ENCODE measurements at regions not wholly inside any gene's neighbourhood (a gene's known extent, or its start where the extent isn't known, plus 50 kb on each side); places are given as distances from the start of the nearest gene placed in this dataset.
"Not testable (repeated sequence)": the region's sequence is repeated elsewhere in the genome, so short reads cannot be mapped to it uniquely, and the experiment has no call there.

DNA sequence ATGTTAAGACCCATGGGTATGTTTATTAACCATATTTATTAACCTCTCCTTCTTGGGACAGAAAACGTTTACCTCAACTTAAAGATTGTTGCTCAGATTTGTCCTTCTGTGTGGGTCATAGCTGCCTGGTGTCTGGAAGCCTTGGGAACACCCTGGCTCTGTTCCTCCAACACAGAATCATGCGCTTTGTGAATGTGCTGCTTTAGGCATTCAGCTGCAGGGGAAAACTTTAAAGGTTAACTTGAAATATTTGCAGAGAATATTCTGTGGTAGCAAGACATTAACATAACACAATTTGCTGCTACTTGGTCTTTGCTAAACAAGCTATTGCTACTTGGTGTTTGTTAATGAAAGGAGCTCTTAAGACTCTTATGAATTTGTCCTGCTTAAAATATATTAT is 50.5 kb upstream of the THOC3 start:
- DNase-seq (ENCODE audit: low spot score); in situ Hi-C loops (cut with MboI; ENCODE audit: low sequenced_read_pairs, unreplicated experiment): not testable (repeated sequence)

DNA sequence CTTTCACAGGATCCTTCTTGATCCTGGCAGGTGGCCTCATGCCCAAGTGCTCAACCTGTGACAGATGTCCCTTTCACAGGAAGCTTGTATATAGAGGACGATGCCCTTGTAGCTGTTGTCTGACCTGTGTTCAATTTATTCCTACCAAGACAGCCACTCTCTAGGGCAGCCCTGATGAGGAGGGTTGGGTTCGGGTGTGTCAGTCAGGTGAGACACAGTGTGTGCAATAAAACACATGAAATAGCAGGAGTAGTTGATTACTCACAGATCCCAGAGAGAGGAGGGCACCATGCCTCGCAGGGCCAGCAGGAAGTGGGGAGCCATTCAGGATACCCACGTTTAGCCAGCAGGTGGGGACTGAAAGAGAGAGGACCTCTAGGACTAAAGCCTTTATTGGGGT is 52.7 kb upstream of the THOC3 start:
- in situ Hi-C loops (cut with MboI; ENCODE audit: low sequenced_read_pairs, unreplicated experiment); DNase-seq (ENCODE audit: low spot score): not testable (repeated sequence)

DNA sequence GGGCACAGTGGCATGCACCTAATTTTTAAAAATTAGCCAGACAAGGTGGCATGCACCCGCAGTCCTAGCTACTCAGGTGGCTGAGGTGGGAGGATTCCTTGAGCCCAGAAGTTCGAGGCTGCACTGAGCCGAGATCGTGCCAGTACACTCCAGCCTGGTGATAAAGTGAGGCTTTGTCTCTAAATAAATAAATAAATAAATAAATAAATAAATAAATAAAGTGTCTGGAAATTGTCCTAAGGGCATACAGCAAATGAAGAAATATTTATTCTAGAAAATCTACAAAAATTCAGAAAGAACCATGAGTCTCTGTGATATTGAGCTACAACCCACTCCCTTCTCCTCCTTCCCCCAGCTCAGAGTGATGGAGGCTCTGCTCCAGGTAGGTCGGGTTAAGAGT is 55.4 kb upstream of the THOC3 start:
- DNase-seq (ENCODE audit: low spot score); in situ Hi-C loops (cut with MboI; ENCODE audit: low sequenced_read_pairs, unreplicated experiment): not testable (repeated sequence)

DNA sequence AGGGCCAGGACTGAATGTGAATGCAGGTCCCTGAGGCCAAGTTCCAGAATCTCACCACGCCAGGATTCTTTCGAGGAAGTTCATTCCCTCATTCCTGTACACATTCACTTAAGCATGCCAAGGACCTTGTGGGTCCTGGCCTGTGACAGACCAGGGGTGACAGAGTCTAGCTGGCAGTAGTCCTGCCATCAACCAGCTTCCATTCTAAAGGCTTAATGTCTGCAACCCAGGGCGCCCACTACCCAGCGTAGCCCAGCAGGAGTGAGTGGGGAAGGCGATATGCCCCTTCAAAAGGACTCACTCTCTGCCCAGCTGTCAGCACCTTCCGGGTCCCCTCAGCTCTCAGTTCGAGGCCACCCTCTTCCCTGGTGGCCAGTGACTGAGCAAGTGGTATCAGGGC is 61.3 kb upstream of the THOC3 start:
- DNase-seq (ENCODE audit: low spot score); in situ Hi-C loops (cut with MboI; ENCODE audit: low sequenced_read_pairs, unreplicated experiment): not testable (repeated sequence)

DNA sequence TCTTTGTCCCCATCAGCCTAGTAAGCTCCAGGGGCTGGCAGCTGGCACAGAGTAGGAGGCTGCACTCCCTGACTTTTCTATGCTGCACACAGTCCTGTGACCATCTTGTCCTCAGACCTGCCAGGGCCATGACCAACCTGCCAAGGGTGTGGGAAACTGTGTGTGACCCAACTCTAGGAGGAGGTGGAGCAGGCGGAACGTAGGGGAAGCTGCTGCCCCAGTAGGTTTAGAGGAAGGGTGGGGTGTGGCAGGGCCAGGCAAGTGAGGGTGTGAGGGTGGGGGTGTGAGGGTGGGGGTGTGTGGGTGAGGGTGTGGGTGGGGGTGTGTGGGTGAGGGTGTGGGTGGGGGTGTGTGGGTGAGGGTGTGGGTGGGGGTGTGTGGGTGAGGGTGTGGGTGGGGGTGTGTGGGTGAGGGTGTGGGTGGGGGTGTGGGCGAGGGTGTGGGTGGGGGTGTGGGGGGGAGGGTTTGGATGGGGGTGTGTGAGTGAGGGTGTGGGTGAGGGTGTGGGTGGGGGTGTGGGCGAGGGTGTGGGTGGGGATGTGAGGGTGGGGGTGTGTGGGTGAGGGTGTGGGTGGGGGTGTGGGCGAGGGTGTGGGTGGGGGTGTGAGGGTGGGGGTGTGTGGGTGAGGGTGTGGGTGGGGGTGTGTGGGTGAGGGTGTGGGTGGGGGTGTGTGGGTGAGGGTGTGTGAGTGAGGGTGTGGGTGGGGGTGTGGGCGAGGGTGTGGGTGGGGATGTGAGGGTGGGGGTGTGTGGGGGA is 62.4 kb upstream of the THOC3 start:
- DNase-seq (ENCODE audit: low spot score); in situ Hi-C loops (cut with MboI; ENCODE audit: low sequenced_read_pairs, unreplicated experiment): not testable (repeated sequence)

DNA sequence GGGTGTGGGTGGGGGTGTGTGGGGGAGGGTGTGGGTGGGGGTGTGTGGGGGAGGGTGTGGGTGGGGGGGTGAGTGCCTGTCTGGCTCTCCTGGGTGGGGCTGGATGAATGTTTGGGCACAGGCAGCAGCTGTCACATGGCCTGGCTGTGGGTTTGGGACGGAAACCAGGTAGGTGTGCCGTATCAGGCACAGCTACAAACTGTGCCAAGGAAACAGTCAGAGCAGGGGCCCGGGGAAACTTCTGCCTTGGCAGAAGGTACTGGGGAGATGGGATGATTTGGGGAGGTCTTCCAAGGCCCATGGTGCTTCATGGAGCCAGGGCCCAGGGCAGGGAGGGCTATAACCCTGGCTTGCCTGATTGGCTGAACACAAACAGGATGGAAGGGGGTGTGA is 63.0 kb upstream of the THOC3 start:
- in situ Hi-C loops (cut with MboI; ENCODE audit: low sequenced_read_pairs, unreplicated experiment); DNase-seq (ENCODE audit: low spot score): not testable (repeated sequence)

DNA sequence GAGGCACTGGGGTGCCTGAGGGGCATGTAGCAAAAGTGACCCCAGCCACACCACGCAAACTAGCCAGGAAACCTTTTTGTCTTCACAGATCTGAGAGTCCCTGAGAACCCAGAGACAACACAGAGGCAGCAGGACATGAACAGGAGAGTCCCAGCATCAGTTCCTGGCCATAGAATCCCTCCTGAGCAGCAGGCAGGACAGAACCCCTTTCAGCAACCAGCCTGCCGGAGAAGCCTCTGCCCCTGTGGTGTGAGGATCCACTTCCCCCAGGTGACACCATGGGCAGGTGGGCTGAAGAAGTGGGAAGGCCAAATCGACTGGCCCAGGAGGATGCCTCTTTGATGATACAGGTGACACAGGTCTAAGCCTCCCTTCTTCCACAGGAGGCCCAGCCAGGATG is 65.1 kb upstream of the THOC3 start:
- DNase-seq (ENCODE audit: low spot score); in situ Hi-C loops (cut with MboI; ENCODE audit: low sequenced_read_pairs, unreplicated experiment): not testable (repeated sequence)

DNA sequence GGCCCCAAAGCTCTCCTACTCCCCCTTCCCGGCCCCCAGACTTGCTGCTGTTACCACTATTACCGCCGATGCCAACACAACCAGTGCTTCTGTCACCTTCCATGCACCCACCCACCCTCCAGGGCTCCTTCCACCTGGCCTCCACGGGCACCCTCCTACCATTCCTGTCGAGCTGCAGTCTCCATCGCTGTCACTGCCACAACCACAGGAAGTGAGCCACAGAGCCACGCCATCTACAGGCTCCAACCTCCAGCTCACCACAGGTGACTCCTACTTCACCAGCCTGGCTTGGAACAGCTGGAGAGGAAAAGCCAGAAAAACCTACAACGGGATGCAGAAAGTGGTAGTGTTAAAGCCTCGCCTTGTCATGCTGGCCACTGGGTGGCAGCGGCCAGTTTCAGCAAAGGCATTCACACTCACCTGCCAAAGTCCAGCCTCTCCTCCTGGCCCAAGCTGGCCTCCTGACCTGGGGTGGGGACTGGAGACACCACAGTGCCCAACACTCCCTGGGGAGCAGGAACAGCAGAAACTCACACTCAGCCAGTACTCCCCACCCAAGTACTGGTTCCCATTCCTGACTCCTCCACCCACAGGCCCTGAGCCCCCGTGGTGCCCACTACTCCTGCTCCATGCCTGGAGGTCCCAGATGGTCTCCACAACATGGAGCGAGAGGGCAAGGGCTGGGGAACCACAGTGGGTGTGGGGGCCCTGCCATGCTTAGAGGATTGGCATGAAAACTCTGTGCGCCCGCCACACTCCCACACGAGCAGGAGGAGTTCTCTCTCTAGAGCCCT is 66.5 kb upstream of the THOC3 start:
- DNase-seq (ENCODE audit: low spot score); in situ Hi-C loops (cut with MboI; ENCODE audit: low sequenced_read_pairs, unreplicated experiment): not testable (repeated sequence)

DNA sequence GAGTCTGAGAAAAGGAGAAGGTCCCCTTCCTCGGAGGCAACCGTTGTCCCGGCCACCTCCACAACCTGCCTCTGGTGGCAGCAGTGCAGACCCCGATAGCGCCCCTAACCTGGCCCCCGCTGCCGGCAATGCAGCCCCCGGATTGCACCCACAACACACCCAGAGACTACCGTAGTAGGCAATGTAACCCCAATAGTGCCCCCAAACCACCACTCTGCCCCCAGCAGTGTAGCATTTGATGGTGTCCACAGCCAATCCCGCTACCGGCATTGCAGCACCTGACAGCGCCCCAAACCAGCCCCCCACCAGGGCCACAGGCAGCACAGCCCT is 67.1 kb upstream of the THOC3 start:
- DNase-seq (ENCODE audit: low spot score); in situ Hi-C loops (cut with MboI; ENCODE audit: low sequenced_read_pairs, unreplicated experiment): not testable (repeated sequence)

DNA sequence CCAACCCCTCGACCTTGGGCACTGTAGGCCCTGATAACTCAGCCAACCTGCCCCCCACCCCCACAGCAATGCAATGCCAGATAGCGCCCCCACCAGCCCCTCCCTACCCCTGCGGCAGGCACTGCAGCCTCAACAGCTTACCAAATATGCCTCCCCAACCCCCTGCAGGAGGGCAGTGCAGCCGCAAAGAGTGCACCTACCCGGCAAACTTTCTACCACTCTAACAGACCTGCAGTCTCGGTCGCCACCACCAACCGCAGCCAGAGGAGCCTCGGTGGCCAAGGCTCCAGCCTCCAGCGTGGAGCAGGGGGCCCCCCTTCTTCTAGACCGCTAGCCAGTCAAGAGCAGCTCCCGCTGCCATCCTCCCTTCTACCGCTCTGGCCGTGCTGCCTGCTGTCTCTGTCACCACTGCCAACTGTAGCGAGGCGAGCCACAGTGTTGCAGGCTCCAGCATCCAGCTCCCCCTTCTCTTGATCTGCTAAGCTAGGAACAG is 67.7 kb upstream of the THOC3 start:
- in situ Hi-C loops (cut with MboI; ENCODE audit: low sequenced_read_pairs, unreplicated experiment), result not testable (repeated sequence)
- DNase-seq (ENCODE audit: low spot score), result peak; percentile 7

DNA sequence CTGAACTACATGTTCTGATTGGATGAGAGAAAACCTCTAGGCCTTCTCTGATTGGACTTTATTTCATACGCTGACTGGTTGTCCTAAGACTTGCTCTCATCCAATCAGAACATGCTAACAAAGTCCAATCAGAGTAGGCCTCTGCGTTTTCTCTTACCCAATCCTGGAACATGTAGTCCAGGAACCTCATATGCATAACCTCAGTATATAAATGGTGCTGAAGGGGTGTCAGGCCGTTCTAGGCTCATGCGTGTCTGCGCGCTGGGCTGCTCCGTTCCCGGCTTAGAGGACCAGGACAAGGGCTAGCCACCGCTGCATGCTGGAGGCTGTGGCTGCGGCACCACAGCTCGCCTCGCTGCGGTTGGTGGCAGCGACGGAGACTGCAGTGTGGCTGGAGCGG is 68.3 kb upstream of the THOC3 start:
- DNase-seq (ENCODE audit: low spot score); in situ Hi-C loops (cut with MboI; ENCODE audit: low sequenced_read_pairs, unreplicated experiment): not testable (repeated sequence)

DNA sequence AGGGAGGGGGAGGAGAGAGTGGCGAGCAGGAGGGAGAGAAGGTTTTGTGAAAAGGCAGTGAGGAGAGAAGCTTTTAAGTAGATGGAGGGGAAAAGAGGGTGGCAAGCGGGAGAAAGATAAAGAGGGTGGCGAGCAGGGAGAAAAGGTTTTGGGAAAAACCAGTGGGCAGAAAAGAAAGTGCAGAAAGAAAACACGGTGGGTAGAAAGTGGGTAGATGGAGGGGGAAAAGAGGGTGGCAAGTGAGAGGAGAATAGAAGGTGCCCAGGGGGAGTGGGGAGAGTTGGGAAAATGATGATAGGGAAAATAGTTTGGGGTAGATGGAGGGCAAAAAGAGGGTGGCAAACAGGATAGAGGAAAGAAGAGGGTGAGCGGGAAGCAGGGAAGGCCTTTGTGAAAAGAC is 69.1 kb upstream of the THOC3 start:
- DNase-seq (ENCODE audit: low spot score); in situ Hi-C loops (cut with MboI; ENCODE audit: low sequenced_read_pairs, unreplicated experiment): not testable (repeated sequence)

DNA sequence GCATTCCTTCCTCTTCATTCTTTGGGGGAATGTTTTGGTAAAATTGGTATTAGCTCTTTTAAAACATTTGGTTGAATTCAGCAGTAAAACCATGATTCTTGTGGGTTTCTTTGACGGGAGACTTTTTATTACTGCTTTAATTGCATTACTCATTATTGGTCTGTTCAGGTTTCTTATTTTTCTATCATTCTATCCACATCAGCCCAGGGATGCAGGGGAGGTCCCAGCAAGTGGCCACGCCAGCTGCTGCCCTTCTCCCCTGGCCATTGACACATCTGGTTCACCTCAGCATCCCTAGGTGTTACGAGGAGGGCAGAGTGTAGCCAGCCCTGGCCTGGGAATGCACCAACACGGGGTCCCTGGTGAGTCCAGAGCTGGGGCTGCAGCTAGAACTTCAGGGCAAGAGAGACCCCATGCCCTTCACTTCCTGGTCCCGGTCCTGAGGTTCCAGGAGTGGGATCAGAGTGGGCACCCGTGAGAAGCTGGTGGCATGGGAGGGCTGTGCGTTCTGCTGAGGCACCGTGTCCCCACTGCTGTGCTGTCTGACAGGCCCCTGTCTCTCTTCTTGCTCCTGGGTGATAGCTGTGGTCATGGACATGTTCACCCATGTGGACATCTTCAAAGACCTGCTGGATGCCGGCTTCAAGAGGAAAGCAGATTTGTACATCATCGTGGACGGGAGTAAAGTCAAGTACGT is 72.1 kb upstream of the THOC3 start:
- in situ Hi-C loops (cut with MboI; ENCODE audit: low sequenced_read_pairs, unreplicated experiment); DNase-seq (ENCODE audit: low spot score): not testable (repeated sequence)

DNA sequence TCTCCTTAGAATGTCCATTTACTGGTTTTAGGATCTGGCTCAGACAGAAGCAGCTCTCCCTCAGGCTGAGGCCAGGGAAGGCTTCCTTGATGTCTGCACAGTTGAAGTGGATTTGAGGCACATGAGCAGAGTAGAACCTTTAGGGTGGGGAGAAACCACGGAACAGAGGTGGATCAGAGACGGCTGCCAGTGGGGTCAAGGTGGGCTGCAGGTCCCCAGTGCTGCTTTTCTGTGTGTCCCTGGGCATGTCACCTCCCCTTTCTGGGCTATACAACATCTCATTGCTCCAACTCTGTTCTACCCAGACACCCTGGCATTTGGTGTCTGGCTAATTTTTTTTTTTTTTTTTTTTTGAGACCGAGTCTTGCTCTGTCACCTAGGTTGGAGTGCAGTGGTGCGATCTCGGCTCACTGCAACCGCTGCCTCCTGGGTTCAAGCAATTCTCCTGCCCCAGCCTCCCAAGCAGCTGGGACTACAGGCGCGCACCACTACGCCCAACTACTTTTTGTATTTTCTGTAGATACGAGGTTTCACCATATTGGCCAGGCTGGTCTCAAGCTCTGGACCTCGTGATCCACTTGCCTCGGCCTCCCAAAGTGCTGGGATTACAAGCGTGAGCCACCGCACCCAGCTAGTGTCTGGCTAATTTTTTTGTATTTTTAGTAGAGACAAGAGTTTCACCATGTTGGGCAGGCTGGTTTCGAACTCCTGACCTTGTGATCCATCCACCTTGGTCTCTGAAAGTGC is 73.3 kb upstream of the THOC3 start:
- DNase-seq (ENCODE audit: low spot score); in situ Hi-C loops (cut with MboI; ENCODE audit: low sequenced_read_pairs, unreplicated experiment): not testable (repeated sequence)

DNA sequence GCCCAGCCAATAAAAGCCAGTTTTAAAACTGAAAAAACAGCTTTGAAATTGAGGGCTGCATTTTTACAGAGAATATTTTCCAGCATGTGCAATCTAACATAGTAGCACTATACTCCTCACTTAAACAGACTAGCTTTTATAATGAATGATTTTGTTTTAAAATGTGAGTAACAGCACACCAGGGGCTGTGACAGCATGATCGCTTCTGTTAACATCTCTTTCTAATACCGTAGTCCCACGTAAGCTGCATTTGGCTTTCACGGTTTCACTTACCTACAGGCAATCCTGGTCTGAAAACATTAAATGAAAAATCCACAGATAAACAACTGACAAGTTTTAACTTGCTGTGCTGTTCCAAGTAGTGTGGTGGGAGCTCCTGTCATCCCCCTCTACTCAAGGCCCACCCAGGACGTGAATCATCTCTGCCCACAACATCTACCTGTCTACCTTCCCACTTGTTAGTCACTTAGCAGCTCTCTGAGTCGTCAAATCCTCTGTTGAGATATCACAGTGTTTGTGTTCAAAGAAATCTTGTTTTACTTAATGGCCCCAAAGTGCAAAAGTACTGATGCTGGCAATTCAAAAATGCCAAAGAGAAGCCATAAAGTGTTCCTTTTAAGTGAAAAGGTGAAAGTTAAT is 74.0 kb upstream of the THOC3 start:
- DNase-seq (ENCODE audit: low spot score); in situ Hi-C loops (cut with MboI; ENCODE audit: low sequenced_read_pairs, unreplicated experiment): not testable (repeated sequence)

DNA sequence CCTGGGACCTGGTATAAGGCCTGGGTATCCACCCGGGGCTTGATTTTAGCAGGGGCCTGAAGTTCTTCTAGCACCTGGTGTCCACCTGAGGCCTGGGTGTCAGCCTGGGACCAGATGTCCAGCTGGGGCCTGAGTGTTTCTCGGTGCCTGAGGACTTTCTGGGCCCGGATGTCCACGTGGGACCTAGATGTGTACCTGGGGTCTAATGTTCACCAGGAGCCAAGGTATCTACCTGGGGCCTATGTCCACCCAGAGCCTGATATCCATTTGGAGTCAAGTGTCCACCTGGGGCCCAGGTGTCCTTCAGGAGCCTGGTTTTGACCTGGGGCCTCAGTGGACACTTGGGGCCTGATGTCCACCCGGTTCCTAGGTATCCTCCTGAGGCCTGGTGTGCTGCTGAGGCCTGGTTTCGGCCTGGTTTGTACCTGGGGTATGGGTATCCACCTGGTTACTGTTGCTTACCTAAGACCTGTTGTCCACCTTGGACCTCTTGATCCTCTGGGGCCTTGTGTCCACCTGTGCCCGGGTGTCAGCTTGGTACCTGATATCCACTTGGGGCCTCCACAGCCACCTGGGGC is 75.2 kb upstream of the THOC3 start:
- in situ Hi-C loops (cut with MboI; ENCODE audit: low sequenced_read_pairs, unreplicated experiment); DNase-seq (ENCODE audit: low spot score): not testable (repeated sequence)

DNA sequence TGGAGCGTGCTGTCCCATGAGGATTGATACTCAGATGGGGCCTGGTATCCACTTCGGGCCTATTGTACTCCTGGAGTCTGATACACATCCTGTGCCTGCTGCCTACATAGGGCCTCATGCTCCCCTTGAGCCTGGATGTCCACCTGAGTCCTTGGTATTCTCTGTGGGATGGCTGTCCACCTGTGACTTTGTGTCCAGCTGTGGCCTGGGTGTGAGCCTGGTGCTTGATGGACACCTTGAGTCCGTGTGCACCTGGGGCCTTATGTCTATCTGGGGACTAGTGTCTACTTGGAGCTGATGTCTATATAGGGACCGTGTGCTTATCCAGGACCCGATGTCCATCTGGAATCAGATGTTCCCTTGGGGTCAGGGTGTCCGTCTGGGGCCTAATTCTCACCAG is 75.9 kb upstream of the THOC3 start:
- in situ Hi-C loops (cut with MboI; ENCODE audit: low sequenced_read_pairs, unreplicated experiment); DNase-seq (ENCODE audit: low spot score): not testable (repeated sequence)

DNA sequence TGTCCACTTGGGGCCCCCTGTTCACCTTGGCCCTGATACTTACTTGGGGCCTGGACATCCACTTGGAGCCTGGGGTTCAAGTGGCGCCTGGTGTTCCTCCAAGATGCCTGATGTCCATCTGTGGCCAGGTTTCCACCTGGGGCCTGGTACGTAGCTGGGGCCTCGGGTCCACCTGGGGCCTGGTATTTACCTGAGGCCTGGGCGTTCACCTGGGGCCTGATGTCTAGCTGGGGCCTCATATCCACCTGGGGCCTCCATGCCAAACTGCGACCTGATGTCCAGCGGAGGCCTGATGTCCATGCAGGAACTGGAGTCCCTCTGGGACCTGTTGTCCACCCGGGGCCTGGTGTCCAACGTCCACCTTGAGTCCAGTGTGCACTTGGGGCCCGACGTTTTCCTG is 76.3 kb upstream of the THOC3 start:
- DNase-seq (ENCODE audit: low spot score); in situ Hi-C loops (cut with MboI; ENCODE audit: low sequenced_read_pairs, unreplicated experiment): not testable (repeated sequence)

Data from GM13976 (cell line).